DMS114 treated with DMSO at 0.1 percent for 48 hours (cell line): ENCODE measurements at regions not wholly inside any gene's neighbourhood (a gene's known extent, or its start where the extent isn't known, plus 50 kb on each side); places are given as distances from the start of the nearest gene placed in this dataset.
"Not testable (repeated sequence)": the region's sequence is repeated elsewhere in the genome, so short reads cannot be mapped to it uniquely, and the experiment has no call there.

Source experiments
- DNase-seq: peaks from one replicate; lab custom pipeline; 2025; ENCODE audit not compliant: unreplicated experiment; lab: John Stamatoyannopoulos, UW

- no peak for DNase-seq
These were observed 289.5 kb upstream of the MYT1L start for GRCh38 chr2:2620604-2621003.

DNA sequence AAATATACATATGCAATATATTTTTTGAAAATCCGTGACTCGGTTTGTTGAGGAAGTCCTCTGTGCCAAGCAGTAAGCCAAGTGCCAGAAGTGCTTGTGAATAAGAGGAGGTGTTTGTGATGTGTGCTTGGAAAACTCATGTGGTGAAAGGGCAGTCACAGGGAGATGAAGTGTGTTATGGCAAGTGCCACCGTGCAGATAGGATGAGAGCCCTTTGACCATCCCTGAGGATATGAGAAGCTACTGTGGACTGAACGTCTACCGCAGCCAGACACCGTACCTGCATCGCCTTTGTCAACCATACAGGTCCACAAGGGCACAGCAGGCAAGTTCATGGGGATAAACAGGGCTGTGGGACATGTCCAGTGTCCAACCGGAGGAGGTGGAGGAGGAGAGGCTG, 288.9 kb upstream of the MYT1L start:
- DNase-seq, result no peak

DNA sequence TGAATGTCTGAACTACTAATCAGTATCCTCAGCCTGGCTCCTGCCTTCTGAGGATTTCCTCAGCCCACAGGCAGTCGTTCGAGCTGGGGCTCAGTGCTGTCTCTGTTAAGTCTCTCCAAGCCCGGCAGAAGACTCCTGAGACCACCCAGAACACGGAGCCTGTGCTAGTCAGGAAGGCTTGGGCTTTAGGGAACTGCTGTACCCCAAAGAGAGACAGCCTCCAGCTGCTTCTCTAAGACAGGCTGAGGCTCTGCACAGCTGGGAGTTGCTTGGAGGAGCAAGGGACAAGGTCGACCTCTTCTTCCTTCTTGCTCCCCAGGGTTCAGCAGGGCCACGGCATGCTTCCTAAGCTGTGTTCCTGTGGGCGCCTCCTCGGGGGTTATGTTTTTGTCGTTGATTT, 283.4 kb upstream of the MYT1L start:
- DNase-seq, result no peak

- peak; percentile 94 for DNase-seq
These were observed 282.5 kb upstream of the MYT1L start for GRCh38 chr2:2613279-2614199.

DNA sequence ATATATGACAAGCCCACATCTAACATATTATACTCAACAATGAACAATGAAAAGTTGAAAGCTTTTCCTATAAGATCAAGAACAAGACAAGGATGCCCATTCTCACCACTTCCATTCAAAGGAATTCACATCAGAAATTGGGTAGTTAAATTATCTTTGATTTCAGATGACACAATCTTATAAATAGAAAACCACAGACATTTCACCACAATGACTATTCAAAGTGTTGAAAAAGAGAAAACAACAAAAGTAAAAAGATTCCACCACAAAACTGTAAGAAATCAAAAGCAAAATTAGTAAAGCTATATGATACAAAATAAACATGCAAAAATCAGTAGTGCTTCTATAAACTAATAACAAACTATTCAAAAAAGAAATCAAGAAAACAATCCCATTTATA, 279.7 kb upstream of the MYT1L start:
- DNase-seq, result no peak

DNA sequence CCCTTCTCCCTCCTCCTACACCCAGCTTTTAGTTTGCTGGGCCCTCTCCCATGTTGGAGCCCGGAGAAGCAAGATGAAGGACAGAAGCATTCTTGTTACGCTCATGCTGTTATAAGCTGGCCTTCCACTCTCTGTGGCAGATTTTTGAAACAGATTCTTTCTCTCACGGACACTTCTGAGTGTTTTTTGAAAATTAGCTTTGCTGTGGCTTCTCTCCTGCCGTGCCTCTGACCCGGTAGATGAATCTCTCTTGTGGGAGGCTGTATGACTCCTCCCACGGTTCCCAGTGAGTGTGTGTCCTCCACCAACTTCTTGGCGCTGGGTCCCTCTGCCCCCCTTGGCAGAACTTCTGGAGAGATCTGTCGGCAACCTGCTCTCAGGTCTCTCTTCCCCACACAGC, 269.3 kb upstream of the MYT1L start:
- DNase-seq, result no peak

- DNase-seq, result no peak
These were observed 268.4 kb upstream of the MYT1L start for GRCh38 chr2:2599441-2599840.

GRCh38 chr2:2597712-2598111, 266.6 kb upstream of the MYT1L start:
- no peak for DNase-seq

GRCh38 chr2:2591542-2591940, 260.5 kb upstream of the MYT1L start:
- no peak for DNase-seq

DNA sequence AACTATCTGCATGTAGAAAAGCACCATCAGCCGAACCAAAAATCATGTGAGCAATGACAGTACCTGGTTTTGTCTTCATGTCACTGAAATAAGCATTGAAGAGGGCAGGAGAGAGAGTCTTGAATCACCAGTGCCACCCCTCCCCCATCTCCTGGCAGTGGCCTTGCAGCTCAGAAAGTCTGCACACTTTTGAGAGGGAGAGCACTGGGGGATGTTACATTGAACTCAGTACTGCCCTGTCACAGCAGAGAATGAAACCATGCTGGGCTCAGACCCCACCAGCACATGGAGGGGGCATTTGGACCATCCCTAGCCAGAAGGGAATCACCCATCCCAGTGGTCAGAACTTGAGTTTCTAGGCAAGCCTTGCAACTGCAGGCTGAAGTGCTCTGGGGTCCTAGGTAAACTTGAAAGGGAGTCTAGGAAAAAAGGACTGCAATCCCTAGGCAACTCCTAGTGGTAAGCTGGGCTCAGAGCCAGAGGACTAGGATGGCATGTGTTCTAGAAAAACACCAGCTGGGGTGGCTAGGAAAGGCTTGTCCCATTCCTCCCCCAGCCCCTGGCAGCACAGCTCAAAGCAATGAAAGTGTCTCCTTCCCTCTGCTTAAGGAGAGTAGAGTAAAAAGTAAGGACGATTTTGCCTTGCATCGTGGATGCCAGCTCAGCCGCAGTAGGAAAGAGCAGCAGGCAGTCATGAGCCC, 259.9 kb upstream of the MYT1L start:
- DNase-seq, result no peak

- no peak for DNase-seq
These were observed 259.1 kb upstream of the MYT1L start for GRCh38 chr2:2590141-2590540.

GRCh38 chr2:2588777-2589176, 257.7 kb upstream of the MYT1L start:
- DNase-seq, result no peak

- DNase-seq, result no peak
These were observed 256.3 kb upstream of the MYT1L start for GRCh38 chr2:2587354-2587753.

GRCh38 chr2:2586931-2587330, 255.9 kb upstream of the MYT1L start:
- no peak for DNase-seq

DNA sequence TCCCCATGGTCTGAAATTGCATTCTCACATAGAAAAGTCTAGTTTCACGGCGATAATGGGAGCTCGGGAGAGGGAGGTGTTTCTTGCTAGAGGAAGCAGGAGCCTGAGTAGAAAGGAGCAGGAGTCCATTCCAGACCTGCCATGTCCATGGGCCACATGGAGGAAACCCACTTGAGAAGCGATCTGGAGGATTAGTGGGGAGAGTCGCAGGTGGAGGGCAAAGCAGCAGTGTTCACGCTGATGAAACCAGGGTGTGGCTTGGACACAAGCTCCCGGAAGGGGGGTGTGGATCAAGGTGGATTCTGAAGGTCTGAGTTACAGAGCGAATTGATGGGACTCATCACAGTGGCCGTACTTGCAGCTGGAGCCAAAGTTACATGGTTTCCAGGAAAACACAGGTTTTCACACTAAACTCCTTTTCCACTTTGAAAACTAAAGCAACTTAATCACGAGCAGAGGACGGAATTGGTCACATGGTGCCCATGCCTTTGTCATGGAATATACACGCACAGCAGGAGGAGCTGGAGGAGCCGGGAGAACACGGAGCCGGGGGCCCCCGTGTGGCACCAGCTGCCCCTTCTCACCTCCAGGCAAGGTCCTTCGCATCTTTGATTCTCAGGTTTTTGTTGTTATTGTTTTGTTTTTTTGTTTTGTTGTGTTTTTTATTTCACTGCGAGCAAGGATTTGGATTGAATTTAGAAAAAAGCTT, 255.1 kb upstream of the MYT1L start:
- no peak for DNase-seq

DNA sequence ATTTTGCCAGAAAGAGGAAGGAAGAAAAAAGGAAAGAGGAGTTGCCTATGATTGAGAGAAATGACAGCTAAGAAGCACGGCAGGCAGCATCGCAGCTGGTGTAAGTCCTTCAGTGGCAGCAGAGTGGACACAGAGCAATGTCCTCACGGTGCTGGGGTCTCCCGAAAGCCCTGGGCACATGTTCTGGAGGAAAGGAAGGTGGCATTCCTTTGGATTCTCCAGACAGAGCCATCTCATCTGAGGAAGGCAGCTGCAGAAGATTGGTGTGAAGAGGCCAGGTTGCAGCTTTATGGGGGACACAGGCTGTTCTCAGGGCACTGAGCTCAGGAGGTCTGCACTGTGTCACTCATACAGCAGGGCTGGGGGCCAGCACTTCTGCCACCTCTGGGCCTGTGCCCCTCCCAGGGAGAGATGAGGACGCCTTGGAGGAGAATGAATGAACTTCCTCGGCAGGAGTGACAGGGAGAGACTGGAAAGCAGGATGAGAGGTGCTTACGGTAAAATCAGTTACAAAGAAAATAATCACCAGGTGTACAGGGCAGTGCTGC, 252.0 kb upstream of the MYT1L start:
- no peak for DNase-seq

DNA sequence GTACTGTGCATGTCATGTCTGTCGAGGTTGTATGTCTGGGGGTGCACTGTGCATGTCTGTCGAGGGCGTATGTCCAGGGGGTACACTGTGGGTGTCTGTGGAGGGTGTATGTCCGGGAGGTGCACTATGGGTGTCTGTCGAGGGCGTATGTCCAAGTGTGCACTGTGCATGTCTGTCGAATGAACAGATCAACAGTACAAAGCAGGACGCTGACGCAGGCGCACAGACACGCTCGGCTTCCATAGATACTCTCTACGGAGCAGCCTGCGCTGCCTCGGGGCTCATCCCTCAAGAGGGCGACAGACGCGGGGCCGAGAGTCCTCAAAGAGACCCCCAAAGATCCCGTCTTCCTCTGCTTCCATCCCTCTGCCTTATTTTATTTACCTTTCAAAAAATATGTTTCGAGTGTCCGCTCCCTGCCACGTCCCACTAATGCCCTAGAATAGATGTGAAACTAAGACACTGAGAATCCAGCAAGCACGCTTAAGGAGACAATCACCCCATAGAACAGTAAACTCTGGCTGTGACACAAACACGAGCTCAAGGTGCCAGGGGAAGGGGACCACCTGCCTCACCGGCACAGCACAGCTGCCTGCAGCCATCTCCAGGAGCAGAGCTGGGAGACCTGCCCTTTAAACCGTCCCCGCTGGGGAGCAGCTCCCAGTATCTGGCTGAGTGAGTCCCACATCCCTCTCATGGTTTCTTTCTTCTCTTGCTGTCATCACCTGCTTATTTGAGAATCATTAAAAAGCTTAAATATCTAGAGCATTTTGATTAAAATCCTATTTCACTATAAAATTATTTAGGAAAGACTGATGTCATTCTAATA, 250.5 kb upstream of the MYT1L start:
- no peak for DNase-seq

DNA sequence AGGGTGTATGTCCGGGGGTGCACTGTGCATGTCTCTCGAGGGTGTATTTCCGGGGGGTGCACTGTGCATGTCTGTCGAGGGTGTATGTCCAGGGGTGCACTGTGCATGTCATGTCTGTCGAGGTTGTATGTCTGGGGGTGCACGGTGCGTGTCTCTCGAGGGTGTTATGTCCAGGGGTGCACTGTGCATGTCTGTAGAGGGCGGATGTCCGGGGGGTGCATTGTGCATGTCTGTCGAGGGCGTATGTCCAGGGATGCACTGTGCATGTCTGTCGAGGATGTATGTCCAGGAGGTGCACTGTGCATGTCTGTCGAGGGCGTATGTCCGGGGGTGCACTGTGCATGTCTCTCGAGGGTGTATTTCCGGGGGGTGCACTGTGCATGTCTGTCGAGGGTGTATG, 249.8 kb upstream of the MYT1L start:
- DNase-seq, result not testable (repeated sequence)

- DNase-seq, result no peak
These were observed 249.3 kb upstream of the MYT1L start for GRCh38 chr2:2580341-2580740.

GRCh38 chr2:2579814-2580213, 248.7 kb upstream of the MYT1L start:
- no peak for DNase-seq

DNA sequence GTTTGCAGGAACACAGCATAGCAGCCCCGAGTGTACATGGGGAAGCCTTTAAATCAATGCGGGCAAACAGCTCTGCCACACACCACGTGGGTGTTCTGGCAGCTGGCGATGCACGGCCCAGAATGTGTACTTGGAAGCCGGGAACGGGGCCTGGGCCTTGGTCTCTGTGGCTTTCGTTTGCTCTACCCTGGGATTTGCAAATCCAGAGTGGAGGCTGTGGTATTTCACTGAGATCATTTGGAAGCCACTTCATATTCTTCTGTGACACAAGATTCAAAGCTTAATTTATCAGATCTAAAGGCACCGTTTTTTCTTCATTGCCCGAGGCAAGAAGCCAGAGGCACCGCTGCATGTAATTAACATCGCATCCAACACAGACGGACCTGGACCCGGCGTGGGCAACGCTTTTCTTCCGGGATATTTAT, 246.3 kb upstream of the MYT1L start:
- no peak for DNase-seq
